KBM-7 (cell line): ENCODE measurements at regions not wholly inside any gene's neighbourhood (a gene's known extent, or its start where the extent isn't known, plus 50 kb on each side); places are given as distances from the start of the nearest gene placed in this dataset.

Experiments used
- DNase-seq: peaks from one replicate; pipeline ENCODE4 v3.0.0-alpha.2; 2015
- in situ Hi-C: fragments of 300-500 bp; cut with MboI; formaldehyde crosslinking; loops from 2 replicates; pipeline ENCODE4 v1.14.3; 2020; ENCODE audit warnings: low sequenced_read_pairs, low pct_unique_long_range_greater_than_20kb, mixed read lengths

GRCh38 chr4:181755846-181756245, 487.4 kb upstream of the TENM3 start:
- in situ Hi-C loops, result no loop called here
- no peak for DNase-seq

- DNase-seq, result no peak
- in situ Hi-C loops, result no loop called here
Observed at GRCh38 chr4:181756451-181757095, 486.6 kb upstream of the TENM3 start.

GRCh38 chr4:181757098-181757497, 486.1 kb upstream of the TENM3 start:
- DNase-seq, result no peak
- in situ Hi-C loops, result no loop called here

- in situ Hi-C loops, result no loop called here
- no peak for DNase-seq
Observed at GRCh38 chr4:181757910-181758660, 485.1 kb upstream of the TENM3 start.

- in situ Hi-C loops, result no loop called here
- no peak for DNase-seq
Observed at GRCh38 chr4:181760560-181760959, 482.6 kb upstream of the TENM3 start.

- DNase-seq, result no peak
- in situ Hi-C loops, result no loop called here
Observed at GRCh38 chr4:181761156-181761555, 482.0 kb upstream of the TENM3 start.

- no peak for DNase-seq
- in situ Hi-C loops, result no loop called here
Observed at GRCh38 chr4:181766061-181766548, 477.1 kb upstream of the TENM3 start.

- in situ Hi-C loops, result no loop called here
Observed at GRCh38 chr4:181770971-181771370, 472.2 kb upstream of the TENM3 start.

GRCh38 chr4:181775298-181775697, 467.9 kb upstream of the TENM3 start:
- in situ Hi-C loops, result no loop called here
- no peak for DNase-seq

More at GRCh38 chr4:181770971-181771370, 472.2 kb upstream of the TENM3 start:
- DNase-seq, result no peak

- no peak for DNase-seq
- in situ Hi-C loops, result no loop called here
Observed at GRCh38 chr4:181776264-181777054, 466.7 kb upstream of the TENM3 start.

- in situ Hi-C loops, result no loop called here
- no peak for DNase-seq
Observed at GRCh38 chr4:181777518-181777917, 465.7 kb upstream of the TENM3 start.

- in situ Hi-C loops, result no loop called here
- no peak for DNase-seq
Observed at GRCh38 chr4:181784881-181785280, 458.3 kb upstream of the TENM3 start.

GRCh38 chr4:181792641-181793040, 450.6 kb upstream of the TENM3 start:
- DNase-seq, result no peak
- in situ Hi-C loops, result no loop called here

- in situ Hi-C loops, result no loop called here
- DNase-seq, result no peak
Observed at GRCh38 chr4:181793096-181793495, 450.1 kb upstream of the TENM3 start.

GRCh38 chr4:181796502-181796901, 446.7 kb upstream of the TENM3 start:
- no peak for DNase-seq
- in situ Hi-C loops, result no loop called here

GRCh38 chr4:181798536-181798935, 444.7 kb upstream of the TENM3 start:
- in situ Hi-C loops, result no loop called here
- DNase-seq, result no peak

- in situ Hi-C loops, result no loop called here
- DNase-seq, result no peak
Observed at GRCh38 chr4:181799561-181800069, 443.6 kb upstream of the TENM3 start.

- in situ Hi-C loops, result no loop called here
- DNase-seq, result no peak
Observed at GRCh38 chr4:181802207-181802606, 441.0 kb upstream of the TENM3 start.

- no peak for DNase-seq
Observed at GRCh38 chr4:181807771-181808170, 435.4 kb upstream of the TENM3 start.

GRCh38 chr4:181810711-181811110, 432.5 kb upstream of the TENM3 start:
- in situ Hi-C loops, result no loop called here

More at GRCh38 chr4:181807771-181808170, 435.4 kb upstream of the TENM3 start:
- in situ Hi-C loops, result no loop called here

More at GRCh38 chr4:181810711-181811110, 432.5 kb upstream of the TENM3 start:
- DNase-seq, result no peak
